H9 (cell line): ENCODE measurements at regions not wholly inside any gene's neighbourhood (a gene's known extent, or its start where the extent isn't known, plus 50 kb on each side); places are given as distances from the start of the nearest gene placed in this dataset.

Source experiments
- DNase-seq: peaks from one replicate; pipeline ENCODE4 v3.0.0-alpha.2; 2017
- H2AFZ ChIP-seq: one replicate; pipeline ENCODE4 v1.6.1; 2013; ENCODE audit warnings: mild to moderate bottlenecking, low read length, control low read depth, moderate library complexity
- H2AK5ac ChIP-seq: 2 replicates; pipeline ENCODE4 v1.6.1; 2013; ENCODE audit warnings: low read length, control low read depth, mixed read lengths; ENCODE audit not compliant: insufficient read length
- H2BK120ac ChIP-seq: one replicate; pipeline ENCODE4 v1.6.1; 2013; ENCODE audit warnings: low read depth, mild to moderate bottlenecking, low read length, control low read depth, inconsistent platforms; ENCODE audit not compliant: poor library complexity, severe bottlenecking
- H2BK12ac ChIP-seq: 2 replicates; pipeline ENCODE4 v1.6.1; 2013; ENCODE audit warnings: low read length, control low read depth, mixed read lengths, low read depth; ENCODE audit not compliant: insufficient read length
- H2BK15ac ChIP-seq: 2 replicates; pipeline ENCODE4 v1.6.1; 2013; ENCODE audit warnings: low read depth, low read length, control low read depth
- H2BK20ac ChIP-seq: one replicate; pipeline ENCODE4 v1.6.1; 2013; ENCODE audit warnings: low read depth, mild to moderate bottlenecking, low read length, control low read depth, inconsistent platforms; ENCODE audit not compliant: poor library complexity, severe bottlenecking
- H2BK5ac ChIP-seq: 2 replicates; pipeline ENCODE4 v1.6.1; 2013; ENCODE audit warnings: low read length, control low read depth, mixed read lengths; ENCODE audit not compliant: insufficient read length
- H3K14ac ChIP-seq: 2 replicates; pipeline ENCODE4 v1.6.1; 2013; ENCODE audit warnings: low read length, control low read depth; ENCODE audit not compliant: insufficient read depth
- H3K18ac ChIP-seq: 2 replicates; pipeline ENCODE4 v1.6.1; 2013; ENCODE audit warnings: low read depth, mild to moderate bottlenecking, mixed read lengths, low read length, control low read depth; ENCODE audit not compliant: insufficient read length
- H3K23ac ChIP-seq: 2 replicates; pipeline ENCODE4 v1.6.1; 2013; ENCODE audit warnings: low read length, control low read depth, mixed read lengths, low read depth; ENCODE audit not compliant: insufficient read length
- H3K23me2 ChIP-seq: 2 replicates; pipeline ENCODE4 v1.6.1; 2013; ENCODE audit warnings: low read depth, mild to moderate bottlenecking, mixed read lengths, low read length, control low read depth; ENCODE audit not compliant: insufficient read length, poor library complexity, severe bottlenecking
- H3K27ac ChIP-seq: 2 replicates; pipeline ENCODE4 v1.5.1; 2013; ENCODE audit warnings: low read length, control low read depth, mixed read lengths, low read depth; ENCODE audit not compliant: insufficient read length
- H3K27me3 ChIP-seq: 2 replicates; pipeline ENCODE4 v1.6.1; 2013; ENCODE audit warnings: low read length, control low read depth, inconsistent platforms; ENCODE audit not compliant: insufficient read depth
- H3K4ac ChIP-seq: 2 replicates; pipeline ENCODE4 v1.6.1; 2013; ENCODE audit warnings: low read depth, mild to moderate bottlenecking, control low read depth, inconsistent platforms, low read length, moderate library complexity
- H3K4me1 ChIP-seq: 2 replicates; pipeline ENCODE4 v1.6.1; 2013; ENCODE audit warnings: low read length, control low read depth, inconsistent platforms; ENCODE audit not compliant: insufficient read depth
- H3K4me2 ChIP-seq: 2 replicates; pipeline ENCODE4 v1.6.1; 2013; ENCODE audit warnings: low read length, control low read depth, mixed read lengths; ENCODE audit not compliant: insufficient read length, insufficient read depth
- H3K56ac ChIP-seq: 2 replicates; pipeline ENCODE4 v1.6.1; 2013; ENCODE audit warnings: low read depth, mild to moderate bottlenecking, mixed read lengths, low read length, control low read depth; ENCODE audit not compliant: insufficient read length
- H3K79me1 ChIP-seq: 2 replicates; pipeline ENCODE4 v1.6.1; 2013; ENCODE audit warnings: low read depth, mild to moderate bottlenecking, moderate library complexity, low read length, control low read depth, inconsistent platforms; ENCODE audit not compliant: insufficient read depth, poor library complexity, severe bottlenecking
- H3K79me2 ChIP-seq: 2 replicates; pipeline ENCODE4 v1.6.1; 2013; ENCODE audit warnings: low read length, control low read depth, inconsistent platforms; ENCODE audit not compliant: insufficient read depth
- H3K9ac ChIP-seq: 2 replicates; pipeline ENCODE4 v1.6.1; 2013; ENCODE audit warnings: low read length, control low read depth, mixed read lengths; ENCODE audit not compliant: insufficient read length; ENCODE audit errors: extremely low read depth
- H3K9me3 ChIP-seq: one replicate; pipeline ENCODE4 v1.6.1; 2013; ENCODE audit warnings: low read depth, low read length, inconsistent platforms; ENCODE audit not compliant: control insufficient read depth
- H3T11ph ChIP-seq: one replicate; pipeline ENCODE4 v1.6.1; 2013; ENCODE audit warnings: mild to moderate bottlenecking, low read length, control low read depth, inconsistent platforms
- H4K20me1 ChIP-seq: one replicate; pipeline ENCODE4 v1.6.1; 2013; ENCODE audit not compliant: control insufficient read depth, insufficient read length, insufficient read depth
- H4K5ac ChIP-seq: 2 replicates; pipeline ENCODE4 v1.6.1; 2013; ENCODE audit warnings: low read depth, mild to moderate bottlenecking, mixed read lengths, low read length, control low read depth; ENCODE audit not compliant: insufficient read length
- H4K8ac ChIP-seq: replicated peaks from 2 replicates; pipeline ENCODE4 v1.6.1; 2013; ENCODE audit warnings: low read length, control low read depth, mixed read lengths, low read depth; ENCODE audit not compliant: insufficient read length
- H4K91ac ChIP-seq: 2 replicates; pipeline ENCODE4 v1.6.1; 2013; ENCODE audit warnings: low read depth, mild to moderate bottlenecking, moderate library complexity, mixed read lengths, low read length, control low read depth; ENCODE audit not compliant: insufficient read length
- H3K27ac Mint-ChIP-seq, 3 experiments: 2 replicates in 2 of 3; 3 replicates in 1 of 3; pipeline ENCODE4 v1.8.0; 2020 to 2021; ENCODE audit warnings: mixed read lengths in 3 of 3, mild to moderate bottlenecking in 1 of 3, moderate library complexity in 1 of 3
- H3K27me3 Mint-ChIP-seq: 2 replicates; pipeline ENCODE4 v1.8.0; 2021; ENCODE audit warnings: low read depth, mild to moderate bottlenecking, moderate library complexity, mixed read lengths
- H3K36me3 Mint-ChIP-seq, 3 experiments: 2 replicates in 2 of 3; 3 replicates in 1 of 3; pipeline ENCODE4 v1.8.0; 2020 to 2021; ENCODE audit warnings: low read depth in 3 of 3, mixed read lengths in 3 of 3; ENCODE audit not compliant: insufficient read depth in 1 of 3
- H3K4me1 Mint-ChIP-seq, 2 experiments: 2 replicates each; pipeline ENCODE4 v1.8.0; 2020; ENCODE audit warnings: mixed read lengths in 2 of 2
- H3K4me3 Mint-ChIP-seq, 2 experiments: 2 replicates in 1 of 2; 3 replicates in 1 of 2; pipeline ENCODE4 v1.8.0; 2020 to 2021; ENCODE audit warnings: mild to moderate bottlenecking in 2 of 2, mixed read lengths in 2 of 2, moderate library complexity in 1 of 2
- H3K9me3 Mint-ChIP-seq, 2 experiments: 2 replicates in 1 of 2; 3 replicates in 1 of 2; pipeline ENCODE4 v1.8.0; 2020; ENCODE audit warnings: mild to moderate bottlenecking in 2 of 2, mixed read lengths in 2 of 2, moderate library complexity in 1 of 2
- WGBS: extraction: QIAGEN DNeasy Blood & Tissue Kit; methylation state at CpG from one replicate; pipeline ENCODE4 v1.1.7; 2013; ENCODE audit warnings: missing lambda C conversion rate, low lambda C conversion rate, mixed read lengths; ENCODE audit not compliant: insufficient read length; ENCODE audit errors: extremely low coverage; 5-methylcytosine and 5-hydroxymethylcytosine counted together
- TF ChIP-seq, protein P1 (sequence below): fragments of 200-600 bp; sonication (generic); conservative IDR thresholded peaks from 3 replicates; pipeline ENCODE4 v1.8.0; 2021; ENCODE audit warnings: antibody characterized with exemption, mild to moderate bottlenecking

DNA sequence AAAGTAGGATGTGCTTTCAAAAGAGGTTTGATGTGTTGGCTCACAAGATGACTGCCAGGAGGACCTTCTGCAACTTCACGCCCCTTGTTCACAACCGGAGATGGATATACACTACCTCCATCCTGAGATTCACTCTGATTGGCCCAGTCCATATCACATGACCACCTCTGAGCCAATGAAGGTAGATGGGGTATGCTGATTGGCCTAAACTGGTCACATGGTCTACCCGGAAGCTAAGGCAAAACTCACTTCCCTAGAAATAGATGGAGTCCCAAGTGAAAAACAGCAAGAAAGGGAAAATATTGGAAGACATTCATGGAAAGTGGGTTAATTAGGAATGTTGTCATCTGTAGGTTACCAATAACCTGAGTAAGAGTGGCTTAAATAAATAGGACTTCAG lies 119.7 kb upstream of the MRI1 start:
- Histone ChIP-seq H2BK20ac (no peak overlapping the region), H3K23ac (no peak overlapping the region), H3K9me3 (no peaks in the 10 kb centered on the region), H3K79me1 (no peaks in the 10 kb centered on the region), H2AFZ (no peak overlapping the region), H3K14ac (no peak overlapping the region), H3K18ac (no peak overlapping the region), H3K4me2 (no peak overlapping the region), H4K8ac (no peak overlapping the region), H2BK12ac (no peak overlapping the region), H3T11ph (no peak overlapping the region), H4K20me1 (no peaks in the 10 kb centered on the region), H3K27me3 (no peaks in the 10 kb centered on the region), H2BK5ac (no peak overlapping the region), H3K4ac (no peak overlapping the region), H2AK5ac (no peak overlapping the region), H4K91ac (no peak overlapping the region), H4K5ac (no peak overlapping the region), H3K23me2 (no peaks in the 10 kb centered on the region), H3K56ac (no peak overlapping the region), H3K79me2 (no peaks in the 10 kb centered on the region), H3K4me1 (no peaks in the 10 kb centered on the region), H2BK120ac (no peak overlapping the region), H3K27ac (no peak overlapping the region), H2BK15ac (no peak overlapping the region), H3K9ac (no peak overlapping the region)
- WGBS: no CpG with 5 or more reads among the region's 3 CpGs
- DNase-seq: no peak
- peaks cover 5 to 9% of the 10 kb centered on the region in 2 experiments; a peak in 4 of 5 replicates for H3K9me3 Mint-ChIP-seq
- H3K27me3 Mint-ChIP-seq: peaks cover 2% of the 10 kb centered on the region
- H3K27ac Mint-ChIP-seq: no peak overlapping the region
- TF ChIP-seq, protein P1, sequence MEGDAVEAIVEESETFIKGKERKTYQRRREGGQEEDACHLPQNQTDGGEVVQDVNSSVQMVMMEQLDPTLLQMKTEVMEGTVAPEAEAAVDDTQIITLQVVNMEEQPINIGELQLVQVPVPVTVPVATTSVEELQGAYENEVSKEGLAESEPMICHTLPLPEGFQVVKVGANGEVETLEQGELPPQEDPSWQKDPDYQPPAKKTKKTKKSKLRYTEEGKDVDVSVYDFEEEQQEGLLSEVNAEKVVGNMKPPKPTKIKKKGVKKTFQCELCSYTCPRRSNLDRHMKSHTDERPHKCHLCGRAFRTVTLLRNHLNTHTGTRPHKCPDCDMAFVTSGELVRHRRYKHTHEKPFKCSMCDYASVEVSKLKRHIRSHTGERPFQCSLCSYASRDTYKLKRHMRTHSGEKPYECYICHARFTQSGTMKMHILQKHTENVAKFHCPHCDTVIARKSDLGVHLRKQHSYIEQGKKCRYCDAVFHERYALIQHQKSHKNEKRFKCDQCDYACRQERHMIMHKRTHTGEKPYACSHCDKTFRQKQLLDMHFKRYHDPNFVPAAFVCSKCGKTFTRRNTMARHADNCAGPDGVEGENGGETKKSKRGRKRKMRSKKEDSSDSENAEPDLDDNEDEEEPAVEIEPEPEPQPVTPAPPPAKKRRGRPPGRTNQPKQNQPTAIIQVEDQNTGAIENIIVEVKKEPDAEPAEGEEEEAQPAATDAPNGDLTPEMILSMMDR: no peak
- H3K4me1 Mint-ChIP-seq: peaks cover 0 to 3% of the 10 kb centered on the region in 2 experiments; a peak in 2 of 4 replicates
- peaks cover 0 to 3% (median under 1%) of the 10 kb centered on the region in 3 experiments; a peak in 3 of 7 replicates for H3K36me3 Mint-ChIP-seq
- peak overlapping the region in 1 of 2 experiments; percentile 44; a peak in 1 of 5 replicates for H3K4me3 Mint-ChIP-seq
